Neural cell (in vitro differentiated cells): ENCODE measurements at regions not wholly inside any gene's neighbourhood (a gene's known extent, or its start where the extent isn't known, plus 50 kb on each side); places are given as distances from the start of the nearest gene placed in this dataset.

Source experiments
- CTCF ChIP-seq: fragments of 450-650 bp; IDR thresholded peaks from 2 replicates; pipeline ENCODE4 v1.5.1; 2014; ENCODE audit warnings: antibody characterized with exemption, mild to moderate bottlenecking, moderate library complexity; ENCODE audit not compliant: poor library complexity, severe bottlenecking
- EP300 ChIP-seq: fragments of 450-650 bp; conservative IDR thresholded peaks from 2 replicates; pipeline ENCODE4 v1.6.1; 2014; ENCODE audit warnings: antibody characterized with exemption, mild to moderate bottlenecking, moderate library complexity; ENCODE audit not compliant: poor library complexity, severe bottlenecking
- EZH2 ChIP-seq: fragments of 200-600, 300-800 bp; shearing (Covaris generic), sonication (generic); IDR thresholded peaks from 2 replicates; pipeline ENCODE4 v1.6.1; 2014; ENCODE audit warnings: antibody characterized with exemption, low read length, borderline replicate concordance, mild to moderate bottlenecking; ENCODE audit not compliant: insufficient read depth, poor library complexity, severe bottlenecking
- MXI1 ChIP-seq: fragments of 450-650 bp; conservative IDR thresholded peaks from 2 replicates; pipeline ENCODE4 v1.6.1; 2014; ENCODE audit warnings: antibody characterized with exemption, mild to moderate bottlenecking; ENCODE audit not compliant: poor library complexity, severe bottlenecking
- POLR2AphosphoS5 ChIP-seq: IDR thresholded peaks from 2 replicates; pipeline ENCODE4 v1.6.1; 2012
- REST ChIP-seq: IDR thresholded peaks from 2 replicates; pipeline ENCODE4 v1.6.1; 2012; ENCODE audit warnings: borderline replicate concordance
- SMC3 ChIP-seq: fragments of 450-650 bp; conservative IDR thresholded peaks from 2 replicates; pipeline ENCODE4 v1.6.1; 2014; ENCODE audit warnings: antibody characterized with exemption, mild to moderate bottlenecking, moderate library complexity; ENCODE audit not compliant: poor library complexity
- TAF1 ChIP-seq: IDR thresholded peaks from 2 replicates; pipeline ENCODE4 v1.6.1; 2012; ENCODE audit warnings: low read depth

- TF ChIP-seq CTCF: no peak
- no peak for TF ChIP-seq TAF1
- TF ChIP-seq EZH2: no peak
- no peak for TF ChIP-seq POLR2AphosphoS5
- no peak for TF ChIP-seq MXI1
- TF ChIP-seq EP300: no peak
- TF ChIP-seq REST: no peak
- no peak for TF ChIP-seq SMC3
Measured at GRCh38 chr22:48558016-48558415, 1269.7 kb downstream of the BRD1 start.
